Transverse colon (tissue), 3 donors: ENCODE measurements at regions not wholly inside any gene's neighbourhood (a gene's known extent, or its start where the extent isn't known, plus 50 kb on each side); places are given as distances from the start of the nearest gene placed in this dataset.

Experiments used
- CTCF ChIP-seq, 5 experiments: fragments of 200-600 bp in 3 of 5; fragments of 450-650 bp in 2 of 5; sonication (generic) in 3 of 5; IDR thresholded peaks; 1 replicate in 2 of 5; 2 replicates in 3 of 5; pipeline ENCODE4 v1.5.1; 2016 to 2017; ENCODE audit warnings: antibody characterized with exemption in 5 of 5, inconsistent platforms in 3 of 5, mild to moderate bottlenecking in 2 of 5, moderate library complexity in 1 of 5
- EP300 ChIP-seq: sonication (generic); formaldehyde crosslinking; IDR thresholded peaks from one replicate; pipeline ENCODE4 v1.6.1; 2017; ENCODE audit warnings: antibody characterized with exemption, low read depth
- POLR2A ChIP-seq: fragments of 450-650 bp; IDR thresholded peaks from one replicate; pipeline ENCODE4 v1.6.1; 2016; ENCODE audit warnings: antibody characterized with exemption, mild to moderate bottlenecking, moderate library complexity

- TF ChIP-seq CTCF (IDR thresholded peaks at IDR 0.05): no peak
- no peak for TF ChIP-seq EP300
- no peak for TF ChIP-seq POLR2A
Measured at GRCh38 chr12:4164188-4164558, 109.4 kb upstream of the CCND2 start.
